ENCODE measurements at regions not wholly inside any gene's neighbourhood (a gene's known extent, or its start where the extent isn't known, plus 50 kb on each side); places are given as distances from the start of the nearest gene placed in this dataset.
A peak's percentile ranks its signal among the peaks of the same experiment; 100 is the strongest.
"Not testable (repeated sequence)": the region's sequence is repeated elsewhere in the genome, so short reads cannot be mapped to it uniquely, and the experiment has no call there.

DNA sequence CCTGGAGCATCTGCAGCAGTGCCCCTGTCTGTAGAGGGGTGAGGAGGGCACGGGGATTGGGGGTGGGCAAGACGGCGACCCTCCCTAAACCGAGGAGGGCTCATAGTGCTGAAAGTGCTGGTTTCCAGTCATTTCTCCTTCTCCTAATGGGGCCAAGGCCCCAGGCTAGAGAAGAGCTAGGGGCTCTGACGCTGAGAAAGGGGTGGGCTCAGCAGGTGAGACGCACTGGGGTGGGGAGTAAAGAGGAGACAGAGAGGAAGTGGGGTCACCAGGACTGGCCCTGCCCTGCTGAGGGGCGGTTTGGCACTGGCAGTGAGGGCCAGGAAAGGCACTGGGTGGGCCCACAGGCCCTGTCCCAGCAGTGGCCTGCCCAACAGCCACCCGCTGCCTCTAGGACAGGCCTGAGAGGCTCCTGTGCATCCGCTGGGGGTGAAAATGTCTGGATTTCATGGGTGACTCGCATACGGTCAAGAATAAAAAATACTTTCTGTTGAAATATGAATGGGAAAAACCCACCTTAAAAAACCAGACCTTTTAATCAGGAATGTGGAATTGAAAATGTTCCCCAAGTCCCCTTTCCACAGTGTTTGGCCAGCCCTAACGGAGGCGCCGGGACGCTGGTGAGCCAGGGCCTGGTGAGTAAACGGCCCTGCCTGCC, 122.4 kb upstream of the SMURF2 start:
- no peak for DNase-seq (ENCODE audit: low read depth in 2 of 2)

DNA sequence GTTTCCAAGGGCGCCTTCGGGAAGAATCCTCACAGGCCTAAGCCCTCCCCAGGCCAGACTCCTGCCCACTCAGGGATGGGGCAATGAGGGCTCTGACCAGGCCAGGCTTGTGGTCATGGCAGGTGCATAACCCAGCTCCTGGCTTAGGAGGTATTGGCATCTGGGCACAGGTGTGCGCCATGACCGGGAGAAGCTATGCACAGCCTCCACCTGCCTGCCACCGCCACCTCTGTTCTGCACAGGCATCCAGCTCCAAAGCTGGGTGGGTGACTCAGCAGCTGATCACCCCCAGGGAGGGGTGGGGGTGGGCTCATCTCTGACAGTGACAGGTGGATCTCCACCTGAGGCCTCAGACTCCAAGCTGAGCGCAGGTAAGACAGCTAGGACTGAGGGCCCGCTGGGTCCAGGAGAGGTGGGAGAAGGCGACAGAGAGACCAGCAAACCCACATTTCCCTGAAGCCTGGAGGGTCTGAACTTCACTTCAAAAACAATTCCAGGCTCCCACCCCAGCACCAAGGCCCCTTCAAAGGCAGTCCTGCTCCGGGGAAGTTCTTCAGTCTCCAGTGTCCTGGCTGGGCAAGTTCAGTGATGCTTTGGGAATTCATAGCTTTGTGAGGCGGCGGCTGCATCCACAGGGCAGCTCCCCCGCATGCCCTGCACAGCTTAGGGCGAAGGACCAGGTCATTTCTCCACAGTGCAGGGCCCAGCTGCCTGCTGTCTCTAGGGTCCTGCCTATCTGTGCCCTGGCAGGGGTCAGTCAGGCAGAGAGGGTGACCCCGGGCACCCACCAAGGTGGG, 121.6 kb upstream of the SMURF2 start:
- DNase-seq (ENCODE audit: low read depth in 2 of 2) = no peak

DNA sequence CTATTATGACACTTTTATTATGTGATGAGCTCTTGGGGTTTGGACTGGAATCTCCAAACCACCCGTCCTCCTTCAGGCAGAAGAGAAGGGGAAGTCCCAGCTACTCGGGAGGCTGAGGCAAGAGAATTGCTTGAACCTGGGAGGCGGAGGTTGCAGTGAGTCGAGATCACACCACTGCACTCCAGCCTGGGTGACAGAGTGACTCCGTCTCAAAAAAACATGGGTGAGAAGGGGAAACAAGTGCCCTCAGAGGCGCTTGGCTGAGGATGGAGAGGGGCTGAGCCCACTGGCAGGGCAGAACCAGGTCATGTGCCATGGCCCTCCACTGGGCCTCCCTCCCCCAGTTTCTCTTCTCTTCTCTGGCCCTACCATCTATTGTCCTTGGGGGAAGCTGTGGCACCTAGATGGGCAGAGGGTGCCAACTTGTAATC, 120.9 kb upstream of the SMURF2 start:
- DNase-seq (ENCODE audit: low read depth in 2 of 2) = no peak

DNA sequence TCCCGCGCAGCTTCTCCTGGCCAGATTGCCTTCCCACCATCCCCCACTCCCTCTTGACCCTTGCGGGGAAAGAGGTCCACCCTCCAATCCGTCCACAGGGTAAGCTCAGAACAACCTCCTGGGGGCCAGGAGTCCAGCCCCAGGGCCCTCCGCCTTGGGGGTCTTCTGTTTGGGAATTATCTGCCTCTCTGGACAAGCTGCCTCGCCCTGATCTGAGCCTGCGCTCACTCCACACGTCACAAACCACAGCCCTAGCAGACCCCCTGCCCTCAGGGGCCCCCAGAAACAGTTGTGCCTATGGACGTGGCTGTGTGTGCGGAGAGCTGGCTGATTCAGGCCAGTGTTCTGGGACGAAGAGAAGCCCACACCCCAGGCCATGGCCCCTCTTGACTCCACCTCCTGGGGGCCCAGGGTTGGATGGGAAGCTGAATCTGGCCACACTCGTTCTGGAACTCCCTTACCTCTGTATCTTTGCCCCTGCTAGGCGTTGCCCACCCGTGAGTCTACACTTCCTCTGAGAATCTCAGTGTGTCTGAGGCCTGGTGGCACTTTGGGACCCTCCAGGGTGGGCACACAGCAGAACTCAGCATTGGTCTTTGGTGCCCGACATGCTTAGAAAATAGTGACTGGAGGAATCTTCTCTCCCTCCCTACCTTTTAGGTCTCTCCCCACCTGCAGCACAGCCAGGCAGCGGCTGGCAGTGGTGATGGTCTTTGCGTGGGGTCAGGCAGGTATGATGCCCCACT, 119.9 kb upstream of the SMURF2 start:
- no peak for DNase-seq (ENCODE audit: low read depth in 2 of 2)

DNA sequence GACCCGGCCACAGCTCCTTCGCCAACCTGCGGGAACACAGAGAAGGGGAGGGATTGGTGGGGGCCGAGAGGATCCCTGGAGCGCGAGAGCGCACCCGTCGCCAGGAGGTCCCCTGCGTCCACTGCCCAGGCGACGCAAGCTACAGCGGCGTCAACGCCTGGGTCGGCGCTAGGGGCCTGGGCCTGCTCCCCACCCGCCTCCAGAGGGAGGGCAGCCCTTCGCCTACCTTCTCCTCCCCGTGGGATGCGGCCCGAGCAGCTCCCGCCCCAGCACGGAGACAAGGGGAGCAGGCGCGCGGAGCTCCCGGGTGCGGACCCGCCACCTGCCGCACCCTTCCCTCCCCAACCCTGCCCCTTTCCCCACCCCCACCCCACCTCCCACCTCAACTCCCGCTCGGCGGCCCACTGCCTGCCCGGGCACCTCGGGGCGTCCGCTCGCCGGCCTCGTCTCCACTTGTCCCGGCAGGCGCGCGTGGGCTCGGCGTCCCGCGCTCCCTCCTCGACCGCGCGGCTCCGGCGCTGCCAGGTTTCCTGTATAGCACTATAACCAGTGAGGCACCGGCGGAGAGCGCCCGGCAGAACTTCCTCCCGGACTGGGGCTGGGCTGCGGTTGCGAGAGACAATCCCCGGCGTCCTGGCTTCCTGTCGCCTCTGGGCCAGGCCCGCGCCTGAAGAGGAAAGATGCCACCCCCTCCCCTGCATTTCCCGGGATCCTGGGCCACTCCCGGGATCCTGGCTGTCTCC, 119.1 kb upstream of the SMURF2 start:
- peak in 1 of 2 donors; percentile 41 for DNase-seq (ENCODE audit: low read depth in 2 of 2)

DNA sequence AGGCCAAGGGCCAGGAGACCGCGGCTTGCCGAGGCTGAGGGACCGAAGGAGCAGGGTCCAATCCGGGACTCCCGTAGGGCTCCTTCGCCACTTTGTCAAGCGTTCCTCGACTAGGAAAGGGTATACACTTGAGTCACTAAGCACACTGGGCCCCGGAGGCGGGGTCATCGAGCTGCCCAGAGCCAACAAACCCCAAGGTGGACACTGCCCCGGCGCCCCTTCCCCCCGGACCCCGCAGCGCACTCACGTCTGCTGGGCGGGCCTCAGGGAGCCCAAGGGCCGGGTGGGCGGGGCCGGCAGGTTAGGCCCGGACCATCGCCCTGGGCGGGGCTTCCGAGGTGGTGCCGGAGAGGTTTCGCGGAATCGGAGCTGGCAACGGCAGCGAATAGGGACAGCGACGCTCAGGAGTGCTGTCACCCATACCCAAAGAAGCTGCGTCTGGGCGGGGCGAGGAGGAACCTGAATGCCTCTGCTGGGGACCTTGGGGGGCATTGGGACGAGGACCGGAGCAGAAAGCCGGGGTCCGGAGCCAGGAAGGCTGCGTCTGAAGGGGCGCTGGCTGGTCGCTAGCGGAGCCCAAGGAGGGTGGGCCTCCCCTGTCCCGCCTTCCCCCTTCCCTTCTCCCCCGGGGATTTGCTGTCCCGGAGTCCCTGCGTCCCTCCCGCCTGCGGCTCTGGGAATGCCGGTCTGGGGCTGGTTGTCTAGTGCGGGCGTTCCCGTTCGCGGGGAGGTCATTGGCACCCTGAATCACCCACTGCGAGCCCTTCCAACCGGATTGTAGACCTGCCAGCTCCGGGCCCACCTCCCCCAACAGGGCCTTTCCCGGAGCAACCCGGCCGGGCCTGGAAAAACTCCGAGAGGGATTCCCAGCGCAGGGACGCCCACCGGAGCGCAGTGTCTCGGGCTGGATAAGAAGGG, 118.2 kb upstream of the SMURF2 start:
- DNase-seq (ENCODE audit: low read depth in 2 of 2) = peak; percentile 60 to 61

DNA sequence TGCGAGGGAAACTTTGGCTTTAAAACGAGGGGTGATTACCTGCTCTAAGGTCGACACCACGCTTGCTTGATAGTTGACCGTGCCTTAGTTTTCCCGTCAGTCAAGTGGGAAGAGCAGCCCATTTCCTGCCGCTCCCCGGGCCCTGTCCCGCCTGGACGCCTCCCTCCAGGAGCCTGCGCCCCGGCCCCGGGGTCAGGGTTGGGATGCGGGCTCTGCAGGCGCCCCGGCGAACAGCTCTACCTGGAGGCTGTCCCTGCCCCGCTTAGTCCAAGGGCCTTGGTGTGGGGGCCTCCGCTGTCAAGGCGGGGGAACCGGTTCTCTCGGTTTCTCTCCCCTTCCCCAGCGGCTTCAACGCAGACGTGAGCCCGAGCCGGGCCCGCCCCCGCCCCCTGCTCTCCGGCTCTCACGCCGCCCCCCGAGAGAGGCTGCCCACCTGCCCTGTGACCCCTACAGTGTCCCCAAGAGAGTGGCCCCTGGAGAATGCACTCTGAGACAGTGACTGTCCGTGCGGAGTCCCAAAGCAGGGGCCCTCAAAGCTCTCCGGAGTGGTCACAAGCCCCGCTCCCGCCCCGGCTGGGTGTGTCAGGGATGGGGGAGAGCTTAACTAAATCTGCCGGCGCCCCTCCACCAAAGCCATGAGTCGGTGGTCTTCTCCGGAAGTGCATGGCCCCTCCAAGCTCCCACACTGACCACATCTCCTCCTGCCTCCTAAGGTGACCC, 117.4 kb upstream of the SMURF2 start:
- DNase-seq (ENCODE audit: low read depth in 2 of 2) = no peak

DNA sequence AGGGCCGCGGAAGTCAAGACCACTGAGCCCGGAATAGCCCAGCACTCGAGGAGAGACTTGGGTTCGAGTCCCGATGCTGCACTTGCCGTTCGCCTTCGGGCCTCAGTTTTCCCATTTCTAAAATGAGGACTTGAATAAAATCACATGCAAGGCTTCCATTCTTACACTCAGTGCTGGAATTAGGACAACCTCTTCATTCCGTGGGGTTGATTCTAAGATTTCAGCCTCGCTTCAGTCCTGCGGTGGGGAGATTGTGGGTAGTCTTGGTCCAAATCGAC, 116.9 kb upstream of the SMURF2 start:
- not testable (repeated sequence) for DNase-seq (ENCODE audit: low read depth in 2 of 2)

DNA sequence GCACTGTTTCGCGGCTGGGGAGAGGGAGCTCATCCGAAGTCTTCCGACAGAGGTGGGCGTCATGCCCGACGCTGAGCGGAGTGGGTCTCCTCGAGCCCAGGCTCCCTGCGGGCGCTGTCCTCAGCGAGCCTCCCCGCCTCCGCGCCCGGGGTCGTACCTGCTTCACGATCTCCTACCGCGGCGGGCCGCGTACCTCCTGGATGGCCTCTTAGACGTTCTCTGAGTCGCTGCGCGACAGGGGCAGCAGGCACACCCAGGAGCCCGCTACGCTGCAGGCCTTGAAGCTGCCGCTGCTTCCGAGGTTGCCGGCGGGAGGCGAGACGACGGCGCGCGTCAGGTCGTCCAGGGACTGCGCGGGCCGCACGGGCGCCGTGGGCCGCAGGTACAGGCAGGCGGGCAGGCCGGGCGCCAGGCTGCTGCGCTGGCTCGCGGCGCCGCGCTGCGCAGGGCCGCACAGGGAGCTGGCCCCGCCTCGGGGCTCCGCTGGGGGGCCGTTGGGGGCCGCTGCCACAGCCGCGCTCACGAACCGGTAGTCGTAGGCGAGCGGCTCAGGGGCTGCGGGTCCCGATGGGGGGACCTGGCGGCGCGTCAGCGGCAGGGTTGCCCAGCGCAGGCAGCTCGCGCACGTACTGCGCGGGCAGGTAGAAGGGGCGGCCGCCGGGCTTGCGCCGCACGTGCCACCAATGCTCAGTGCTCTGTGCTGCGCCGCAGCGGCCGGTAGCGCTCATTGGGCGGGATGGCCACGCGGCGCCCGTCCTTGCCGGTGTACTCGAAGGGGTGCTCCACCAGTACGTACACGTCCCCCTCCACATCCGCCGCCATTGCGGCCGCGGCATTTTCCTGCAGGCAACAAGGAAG, 116.4 kb upstream of the SMURF2 start:
- DNase-seq (ENCODE audit: low read depth in 2 of 2) = peak in 1 of 2 donors; percentile 15

DNA sequence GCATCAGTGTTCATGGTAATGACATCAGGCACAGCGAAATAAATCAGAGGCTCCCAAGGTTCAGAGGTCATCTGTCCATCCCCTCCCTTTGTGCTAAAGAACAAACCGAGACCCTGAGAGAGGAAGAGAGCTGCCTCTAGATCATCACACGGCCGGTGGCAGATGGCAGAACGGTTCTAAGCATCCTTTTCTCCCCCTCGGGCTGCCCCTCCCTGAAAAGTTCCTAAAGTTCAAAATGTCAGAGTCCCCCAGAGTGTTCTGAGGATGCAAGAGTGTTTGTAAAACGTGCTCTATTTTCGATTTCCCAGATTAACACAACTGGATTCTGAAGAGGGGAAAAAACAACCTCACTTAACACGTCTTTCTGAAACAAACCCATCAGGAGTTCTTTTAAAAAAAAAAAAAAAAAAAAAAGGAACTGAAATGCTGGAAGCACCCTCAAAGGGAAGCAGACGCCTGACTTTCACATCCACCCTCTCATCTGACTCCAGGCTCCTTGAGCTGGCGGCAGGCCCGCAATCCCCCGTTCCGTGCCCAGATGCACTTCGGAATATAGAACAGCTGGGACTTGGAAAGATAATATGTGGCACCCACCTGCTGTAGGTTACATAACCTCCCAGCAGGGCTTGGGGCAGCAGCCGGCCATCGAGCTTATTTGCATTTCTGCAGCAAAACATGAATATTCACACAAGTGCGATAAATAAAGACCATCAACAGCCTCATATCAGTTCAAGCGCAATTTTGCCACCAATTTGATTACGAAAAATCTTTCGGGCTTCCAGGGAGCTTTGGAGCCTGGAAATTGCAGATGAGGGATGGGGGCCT, 115.5 kb upstream of the SMURF2 start:
- DNase-seq (ENCODE audit: low read depth in 2 of 2) = no peak

DNA sequence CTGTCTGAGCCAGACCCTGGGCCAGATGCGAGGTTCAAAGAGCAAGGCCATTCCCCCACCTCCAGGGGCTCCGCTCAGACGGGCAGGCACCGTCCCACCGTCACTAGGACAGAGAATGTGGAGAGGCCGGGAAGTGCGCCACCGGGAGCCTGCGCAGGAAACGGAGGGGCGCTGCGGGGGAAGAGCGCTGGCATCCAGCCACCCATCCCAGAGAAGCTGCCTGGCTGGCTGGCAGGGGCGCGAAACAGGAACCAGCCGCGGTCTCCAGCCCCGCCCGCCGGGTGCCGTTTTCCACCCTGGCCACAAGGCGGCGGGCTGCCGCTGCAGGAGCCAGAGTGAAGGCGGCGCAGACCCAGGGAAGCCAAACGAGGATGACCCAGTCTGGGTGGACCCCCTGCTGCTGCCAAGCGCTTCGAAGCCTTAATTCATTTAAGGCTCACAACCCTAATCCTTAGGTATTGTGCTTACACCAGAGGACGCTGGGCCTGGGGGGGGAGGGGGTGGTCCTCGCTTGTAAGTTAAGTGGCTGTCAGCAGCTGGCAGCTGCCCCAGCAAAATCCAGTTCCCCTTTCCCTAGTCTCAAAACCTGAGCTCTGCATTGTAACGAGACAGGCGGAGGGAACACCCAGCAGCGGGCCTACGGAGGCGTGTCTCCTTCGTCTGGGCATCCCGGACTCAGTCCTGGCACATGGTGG, 114.8 kb upstream of the SMURF2 start:
- DNase-seq (ENCODE audit: low read depth in 2 of 2) = peak; percentile 59 to 67

DNA sequence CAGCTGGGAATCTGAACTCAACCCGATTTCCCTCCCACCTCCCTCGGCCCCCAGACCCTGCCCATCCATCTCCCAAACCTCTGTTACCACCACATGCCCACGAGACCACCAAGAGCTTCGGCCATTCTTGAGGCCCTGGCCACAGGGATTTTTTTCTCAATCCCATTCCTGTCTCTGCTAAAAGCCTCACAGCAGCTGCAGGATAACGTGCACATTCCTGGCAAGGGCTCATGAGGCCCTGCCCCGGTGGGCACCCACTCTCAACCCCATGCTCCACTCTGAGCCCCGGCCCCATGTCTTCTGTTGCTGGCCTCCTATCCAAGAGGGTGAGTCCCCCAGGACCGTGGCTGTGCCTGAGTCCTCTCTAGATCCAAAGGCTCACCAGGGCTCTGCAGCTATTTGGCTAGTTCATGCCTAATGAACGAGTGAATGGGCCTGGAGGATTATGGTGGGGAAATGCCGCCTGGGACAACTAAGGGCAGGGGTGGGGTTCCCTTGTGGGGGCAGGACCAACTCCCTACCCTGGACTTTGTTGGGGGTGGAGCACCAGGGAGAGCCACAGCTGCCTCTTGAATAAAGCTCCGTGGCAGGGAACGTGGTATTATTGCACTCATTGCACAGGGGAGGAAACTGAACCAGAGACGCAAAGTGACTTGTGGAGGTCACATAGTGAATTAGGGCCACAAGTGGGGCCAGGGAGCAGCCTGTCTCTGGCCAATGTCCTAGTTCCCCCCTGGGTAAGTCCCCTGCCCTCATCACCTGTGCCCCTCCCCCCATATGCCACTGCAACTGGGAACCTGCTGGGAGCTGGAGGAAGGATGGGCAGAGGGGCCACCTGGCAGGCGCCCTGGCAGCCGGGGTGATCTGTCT, 113.8 kb upstream of the SMURF2 start:
- no peak for DNase-seq (ENCODE audit: low read depth in 2 of 2)

DNA sequence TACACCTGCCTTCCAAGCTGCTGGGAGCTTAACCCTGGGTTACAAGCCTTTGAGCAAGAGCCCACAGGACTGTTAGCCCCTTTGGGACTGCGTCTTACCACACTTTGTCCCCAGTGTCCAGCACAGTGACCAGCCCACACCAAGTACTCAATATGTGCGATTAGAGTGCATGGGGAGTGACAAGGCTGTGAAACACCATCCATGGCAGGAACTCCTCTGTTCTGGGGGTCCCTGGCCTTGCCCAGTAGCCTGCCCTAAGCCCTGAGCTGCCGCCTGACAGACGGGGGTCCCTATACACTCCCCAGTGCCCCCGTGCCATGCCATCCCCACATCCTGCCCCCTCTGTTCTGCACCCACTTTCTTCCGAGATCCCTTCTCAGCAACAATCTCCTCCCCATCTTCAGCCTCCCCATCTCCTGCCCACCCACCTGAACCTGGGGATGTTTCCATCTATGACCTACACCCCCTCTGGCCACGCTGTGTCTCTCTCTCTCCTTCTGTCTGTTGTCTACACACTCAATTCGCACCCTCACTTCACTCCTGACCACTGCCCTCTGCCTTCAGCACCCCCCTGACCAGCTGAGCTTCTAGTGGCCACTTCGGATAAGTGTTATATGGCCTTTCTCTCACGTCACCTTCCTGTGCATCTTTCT, 112.9 kb upstream of the SMURF2 start:
- no peak for DNase-seq (ENCODE audit: low read depth in 2 of 2)

DNA sequence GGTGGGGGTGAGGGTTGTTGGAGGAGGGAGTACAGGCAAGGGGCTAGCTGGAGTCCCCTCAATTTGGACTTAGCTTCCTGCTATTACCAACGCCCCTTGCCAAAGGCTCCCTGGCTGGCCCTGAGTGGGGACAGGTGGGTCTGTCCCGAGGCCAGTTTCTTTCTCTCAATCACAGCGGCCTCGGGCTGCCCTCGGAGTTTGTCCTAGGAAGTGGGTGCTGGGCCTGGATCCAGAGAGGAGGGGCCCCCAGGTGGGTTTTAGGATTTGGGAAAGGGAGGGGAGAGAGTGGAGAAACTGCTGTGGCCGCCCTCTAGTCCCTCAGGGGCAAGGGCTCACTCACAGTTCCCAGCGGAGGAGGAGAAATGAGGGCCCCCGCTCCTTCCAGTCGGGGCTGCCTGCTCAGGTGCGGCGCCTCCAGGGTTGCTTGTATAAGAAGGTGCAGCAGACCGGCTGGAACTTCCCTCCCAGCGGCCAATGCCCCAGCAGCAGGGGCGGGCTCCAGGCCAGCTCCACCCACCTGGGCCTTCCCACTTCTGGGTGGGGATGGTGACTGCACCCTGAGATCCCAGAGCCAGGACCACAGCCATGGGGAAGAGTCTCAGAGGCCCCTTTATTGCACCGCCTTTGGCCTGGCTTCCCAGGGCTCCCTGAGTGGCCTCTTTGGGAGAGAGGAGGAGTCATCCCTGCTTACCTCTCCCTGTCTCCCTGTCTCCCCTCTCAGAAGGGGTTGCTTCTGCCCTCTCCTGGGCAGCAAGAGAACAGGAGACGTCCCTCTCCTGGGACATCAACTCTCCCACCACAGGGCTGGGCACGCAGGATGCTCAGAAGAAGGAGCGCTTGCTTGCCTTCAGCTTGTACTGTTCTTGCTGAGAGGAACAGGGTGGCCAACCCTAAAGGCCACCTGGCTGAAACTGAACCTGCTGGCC, 112.0 kb upstream of the SMURF2 start:
- DNase-seq (ENCODE audit: low read depth in 2 of 2) = no peak

DNA sequence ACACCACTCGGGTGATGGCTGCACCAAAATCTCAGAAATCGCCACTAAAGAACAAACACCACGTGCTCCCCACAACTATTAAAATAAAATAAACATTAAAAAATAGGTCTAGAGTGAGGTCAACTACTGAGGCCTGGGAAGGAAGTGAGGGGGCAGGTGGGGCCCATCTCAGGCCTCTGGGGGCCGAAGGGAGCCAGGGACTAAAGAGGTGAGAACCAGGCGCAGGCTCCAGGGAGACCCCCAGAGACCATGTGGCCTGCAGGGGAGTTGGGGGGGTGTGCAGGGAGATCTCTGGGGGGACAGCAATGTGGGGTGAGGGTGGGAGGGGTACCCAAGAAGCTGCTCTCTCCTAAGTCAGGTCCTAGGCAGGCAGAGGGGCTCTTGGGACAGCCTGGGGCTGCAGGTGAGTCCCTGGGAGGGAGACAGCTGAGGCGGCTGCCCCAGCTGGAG, 111.3 kb upstream of the SMURF2 start:
- DNase-seq (ENCODE audit: low read depth in 2 of 2) = no peak
